IMR-90 (cell line): ENCODE measurements at regions not wholly inside any gene's neighbourhood (a gene's known extent, or its start where the extent isn't known, plus 50 kb on each side); places are given as distances from the start of the nearest gene placed in this dataset.
"Not testable (repeated sequence)": the region's sequence is repeated elsewhere in the genome, so short reads cannot be mapped to it uniquely, and the experiment has no call there.

Source experiments
- CTCF ChIP-seq: conservative IDR thresholded peaks from 2 replicates; pipeline ENCODE4 v1.5.1; 2012; ENCODE audit warnings: mild to moderate bottlenecking, low read depth, low read length, improper control_type of control experiment
- MAZ ChIP-seq: IDR thresholded peaks from 2 replicates; pipeline ENCODE4 v1.6.1; 2012; ENCODE audit warnings: low read depth, mild to moderate bottlenecking, low read length, improper control_type of control experiment, moderate library complexity, borderline replicate concordance
- MXI1 ChIP-seq: IDR thresholded peaks from 2 replicates; pipeline ENCODE4 v1.6.1; 2012; ENCODE audit warnings: low read depth, mild to moderate bottlenecking, low read length, moderate library complexity, borderline replicate concordance
- POLR2A ChIP-seq: IDR thresholded peaks from 2 replicates; pipeline ENCODE4 v1.6.1; 2012; ENCODE audit warnings: mild to moderate bottlenecking, low read depth, low read length
- SMC3 ChIP-seq: fragments of 150-350 bp; IDR thresholded peaks from 2 replicates; pipeline ENCODE4 v1.6.1; 2016; ENCODE audit warnings: low read depth, mild to moderate bottlenecking, antibody characterized with exemption, low read length, moderate library complexity

GRCh38 chr19:28685077-28685476 lies 527.9 kb downstream of the UQCRFS1 start:
- not testable (repeated sequence) for TF ChIP-seq CTCF, POLR2A, MAZ, SMC3, MXI1
